Astrocyte (in vitro differentiated cells and primary cell): ENCODE measurements at regions not wholly inside any gene's neighbourhood (a gene's known extent, or its start where the extent isn't known, plus 50 kb on each side); places are given as distances from the start of the nearest gene placed in this dataset.

Experiments used
- DNase-seq: peaks from one replicate; pipeline ENCODE4 v3.0.0-alpha.2; 2010; ENCODE audit warnings: low read depth
- FAIRE-seq: peaks from 2 replicates; lab custom pipeline; 2011; peaks lifted over from hg19 to GRCh38; lab: Jason Lieb, UNC
- H2AFZ ChIP-seq: 2 replicates; pipeline ENCODE4 v1.6.0; 2012; ENCODE audit warnings: low read depth, low read length, inconsistent platforms
- H3K27ac ChIP-seq: 2 replicates; pipeline ENCODE4 v1.5.1; 2011; ENCODE audit warnings: low read depth, low read length, inconsistent platforms
- H3K27me3 ChIP-seq: 2 replicates; pipeline ENCODE4 v1.6.0; 2011; ENCODE audit warnings: low read length, inconsistent platforms; ENCODE audit not compliant: insufficient read depth
- H3K36me3 ChIP-seq: 2 replicates; pipeline ENCODE4 v1.5.1; 2011; ENCODE audit warnings: low read length, inconsistent platforms; ENCODE audit not compliant: insufficient read depth
- H3K4me1 ChIP-seq: 2 replicates; pipeline ENCODE4 v1.5.1; 2011; ENCODE audit warnings: low read length, inconsistent platforms; ENCODE audit not compliant: insufficient read depth
- H3K4me2 ChIP-seq: 2 replicates; pipeline ENCODE4 v1.6.0; 2012; ENCODE audit warnings: low read length, inconsistent platforms
- H3K4me3 ChIP-seq: 2 replicates; pipeline ENCODE4 v1.5.1; 2011; ENCODE audit warnings: low read depth, mild to moderate bottlenecking, low read length, inconsistent platforms; ENCODE audit not compliant: insufficient read depth
- H3K79me2 ChIP-seq: 2 replicates; pipeline ENCODE4 v1.6.0; 2012; ENCODE audit warnings: mild to moderate bottlenecking, low read length, inconsistent platforms; ENCODE audit not compliant: insufficient read depth
- H3K9ac ChIP-seq: 2 replicates; pipeline ENCODE4 v1.6.0; 2012; ENCODE audit warnings: mild to moderate bottlenecking, low read length, inconsistent platforms
- H3K9me3 ChIP-seq: 2 replicates; pipeline ENCODE4 v1.5.1; 2012; ENCODE audit warnings: low read depth, mild to moderate bottlenecking, low read length, inconsistent platforms; ENCODE audit not compliant: insufficient read depth
- H4K20me1 ChIP-seq: 2 replicates; pipeline ENCODE4 v1.6.0; 2012; ENCODE audit warnings: low read length, inconsistent platforms; ENCODE audit not compliant: insufficient read depth
- H3K27ac Mint-ChIP-seq: one replicate; pipeline ENCODE4 v1.8.0; 2021; ENCODE audit warnings: mild to moderate bottlenecking, mixed read lengths; ENCODE audit not compliant: unreplicated experiment
- H3K27me3 Mint-ChIP-seq: one replicate; pipeline ENCODE4 v1.8.0; 2021; ENCODE audit warnings: low read depth, mixed read lengths; ENCODE audit not compliant: unreplicated experiment
- H3K36me3 Mint-ChIP-seq: one replicate; pipeline ENCODE4 v1.8.0; 2021; ENCODE audit warnings: low read depth, mixed read lengths; ENCODE audit not compliant: unreplicated experiment
- H3K4me1 Mint-ChIP-seq: one replicate; pipeline ENCODE4 v1.8.0; 2021; ENCODE audit warnings: low read depth, mixed read lengths; ENCODE audit not compliant: unreplicated experiment
- H3K4me3 Mint-ChIP-seq: one replicate; pipeline ENCODE4 v1.8.0; 2021; ENCODE audit warnings: mild to moderate bottlenecking, moderate library complexity, mixed read lengths; ENCODE audit not compliant: unreplicated experiment
- H3K9me3 Mint-ChIP-seq: one replicate; pipeline ENCODE4 v1.8.0; 2021; ENCODE audit warnings: mild to moderate bottlenecking, mixed read lengths; ENCODE audit not compliant: unreplicated experiment
- CTCF ChIP-seq: IDR thresholded peaks from 2 replicates; pipeline ENCODE4 v1.5.1; 2011; ENCODE audit warnings: low read depth, mild to moderate bottlenecking, inconsistent platforms, low read length, moderate library complexity; ENCODE audit not compliant: insufficient read depth
- EZH2 ChIP-seq: IDR thresholded peaks from 2 replicates; pipeline ENCODE4 v1.6.1; 2012; ENCODE audit warnings: mild to moderate bottlenecking, low read length, inconsistent platforms; ENCODE audit not compliant: insufficient read depth

GRCh38 chr2:153635494-153635893 is 156.9 kb upstream of the RPRM start:
- Histone ChIP-seq H3K4me1 (no peaks in the 10 kb centered on the region), H3K79me2 (no peaks in the 10 kb centered on the region), H2AFZ (no peak overlapping the region), H3K4me2 (no peak overlapping the region), H3K9ac (no peak overlapping the region), H3K4me3 (no peak overlapping the region), H3K9me3 (peaks cover 5% of the 10 kb centered on the region), H4K20me1 (no peaks in the 10 kb centered on the region), H3K36me3 (no peaks in the 10 kb centered on the region), H3K27ac (no peak overlapping the region), H3K27me3 (no peaks in the 10 kb centered on the region)
- Mint-ChIP-seq H3K4me3 (no peak overlapping the region), H3K36me3 (no peaks in the 10 kb centered on the region), H3K4me1 (no peaks in the 10 kb centered on the region), H3K27me3 (peaks cover 1% of the 10 kb centered on the region), H3K9me3 (peaks cover 4% of the 10 kb centered on the region), H3K27ac (no peak overlapping the region)
- no peak for DNase-seq
- TF ChIP-seq EZH2 (no peak), CTCF (no peak)
- no peak for FAIRE-seq

DNA sequence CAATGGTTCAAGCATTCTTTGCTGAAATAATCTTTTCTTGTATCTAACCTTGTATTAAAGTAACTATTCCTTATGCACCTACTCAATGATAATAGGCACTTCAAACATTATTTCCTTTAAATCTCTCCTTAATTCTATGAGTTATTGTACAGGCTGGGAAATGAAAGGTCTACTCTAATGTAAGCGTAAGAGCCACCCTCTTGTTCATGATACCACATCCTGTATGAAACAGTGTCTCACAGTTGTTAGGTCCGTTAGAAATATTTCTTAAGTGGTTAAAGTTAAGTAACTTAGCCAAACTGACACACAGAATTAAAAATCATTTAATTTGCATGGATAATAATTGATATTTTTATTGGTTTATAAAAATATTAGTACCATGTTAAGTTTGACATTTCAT is 162.5 kb upstream of the RPRM start:
- Mint-ChIP-seq H3K27ac (no peak overlapping the region), H3K4me1 (no peaks in the 10 kb centered on the region), H3K9me3 (no peaks in the 10 kb centered on the region), H3K36me3 (no peaks in the 10 kb centered on the region), H3K27me3 (peaks cover 1% of the 10 kb centered on the region), H3K4me3 (no peak overlapping the region)
- no peak overlapping the region for H3K27ac ChIP-seq
- no peak overlapping the region for H2AFZ ChIP-seq
- no peaks in the 10 kb centered on the region for H3K27me3 ChIP-seq
- no peak for TF ChIP-seq CTCF
- TF ChIP-seq EZH2 = no peak
- FAIRE-seq (no peak), DNase-seq (no peak)
- no peak overlapping the region for H3K4me2 ChIP-seq
- no peaks in the 10 kb centered on the region for H4K20me1 ChIP-seq
- no peak overlapping the region for H3K4me3 ChIP-seq
- H3K9ac ChIP-seq = no peak overlapping the region
- no peaks in the 10 kb centered on the region for H3K4me1 ChIP-seq
- H3K36me3 ChIP-seq = no peaks in the 10 kb centered on the region
- no peaks in the 10 kb centered on the region for H3K79me2 ChIP-seq
- peaks cover 5% of the 10 kb centered on the region for H3K9me3 ChIP-seq

GRCh38 chr2:153644955-153645354 is 166.4 kb upstream of the RPRM start:
- H3K79me2 ChIP-seq = no peaks in the 10 kb centered on the region
- H3K9ac ChIP-seq = no peak overlapping the region
- no peak overlapping the region for H3K27ac ChIP-seq
- FAIRE-seq = no peak
- H3K4me3 ChIP-seq = no peak overlapping the region
- H3K9me3 ChIP-seq = no peaks in the 10 kb centered on the region
- H3K27me3 ChIP-seq = no peaks in the 10 kb centered on the region
- TF ChIP-seq EZH2 (no peak), CTCF (no peak)
- Mint-ChIP-seq H3K4me3 (no peak overlapping the region), H3K36me3 (no peaks in the 10 kb centered on the region), H3K27me3 (no peaks in the 10 kb centered on the region), H3K4me1 (no peaks in the 10 kb centered on the region), H3K9me3 (peaks cover 3% of the 10 kb centered on the region), H3K27ac (no peak overlapping the region)
- DNase-seq = no peak
- no peaks in the 10 kb centered on the region for H3K4me1 ChIP-seq
- H4K20me1 ChIP-seq = no peaks in the 10 kb centered on the region
- no peaks in the 10 kb centered on the region for H3K36me3 ChIP-seq
- H3K4me2 ChIP-seq = no peak overlapping the region
- no peak overlapping the region for H2AFZ ChIP-seq
